NCI-H526 treated with DMSO at 0.1 percent for 48 hours (cell line): ENCODE measurements at regions not wholly inside any gene's neighbourhood (a gene's known extent, or its start where the extent isn't known, plus 50 kb on each side); places are given as distances from the start of the nearest gene placed in this dataset.

Experiments used
- DNase-seq: peaks from one replicate; lab custom pipeline; 2025; lab: John Stamatoyannopoulos, UW

GRCh38 chrX:14476205-14476604 lies 53.1 kb upstream of the GLRA2 start:
- no peak for DNase-seq

- no peak for DNase-seq
These were observed 79.6 kb upstream of the GLRA2 start for GRCh38 chrX:14449773-14450172.

DNA sequence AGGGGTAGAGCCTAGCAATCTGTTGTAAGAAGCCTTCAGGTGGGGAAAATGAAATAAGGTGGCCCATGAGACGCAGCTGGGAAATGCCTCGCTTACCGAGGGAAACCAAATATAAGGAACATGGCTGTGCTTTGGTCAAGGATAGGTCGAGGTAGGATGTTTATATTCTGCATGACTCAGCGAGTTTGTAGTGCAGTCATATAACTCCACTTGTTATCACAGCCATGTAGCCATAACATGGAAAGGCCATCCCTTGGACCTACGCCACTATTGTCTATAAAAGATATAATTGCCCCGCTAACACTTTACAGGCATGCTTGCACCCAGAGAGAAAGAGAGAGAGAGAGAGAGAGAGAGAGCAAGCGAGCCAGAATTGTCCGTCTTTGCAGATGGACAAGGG lies 80.9 kb upstream of the GLRA2 start:
- no peak for DNase-seq

GRCh38 chrX:14440106-14440505 lies 89.2 kb upstream of the GLRA2 start:
- no peak for DNase-seq

DNA sequence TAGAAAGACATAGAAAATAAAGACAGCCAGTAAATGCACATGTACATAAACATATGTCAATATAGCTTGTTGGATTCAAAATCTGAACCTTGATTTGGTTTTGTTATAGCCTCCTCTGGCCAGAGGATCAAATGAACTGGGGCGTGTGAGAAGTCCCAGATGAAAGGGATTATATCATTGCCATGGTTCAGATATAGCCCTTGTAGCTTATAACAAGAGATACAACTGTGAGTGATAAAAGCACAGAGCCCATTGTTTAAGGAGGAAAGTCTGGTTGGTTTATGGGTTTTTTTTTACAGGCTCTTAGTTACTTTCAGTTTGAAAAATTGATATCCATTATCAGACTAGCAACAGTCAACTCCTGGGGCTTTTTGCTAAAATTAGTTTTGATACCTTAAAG lies 101.7 kb upstream of the GLRA2 start:
- DNase-seq: no peak

GRCh38 chrX:14420841-14421240 lies 108.5 kb upstream of the GLRA2 start:
- DNase-seq: no peak

- no peak for DNase-seq
These were observed 116.7 kb upstream of the GLRA2 start for GRCh38 chrX:14412686-14413085.

GRCh38 chrX:14411326-14411725 lies 118.0 kb upstream of the GLRA2 start:
- no peak for DNase-seq

DNA sequence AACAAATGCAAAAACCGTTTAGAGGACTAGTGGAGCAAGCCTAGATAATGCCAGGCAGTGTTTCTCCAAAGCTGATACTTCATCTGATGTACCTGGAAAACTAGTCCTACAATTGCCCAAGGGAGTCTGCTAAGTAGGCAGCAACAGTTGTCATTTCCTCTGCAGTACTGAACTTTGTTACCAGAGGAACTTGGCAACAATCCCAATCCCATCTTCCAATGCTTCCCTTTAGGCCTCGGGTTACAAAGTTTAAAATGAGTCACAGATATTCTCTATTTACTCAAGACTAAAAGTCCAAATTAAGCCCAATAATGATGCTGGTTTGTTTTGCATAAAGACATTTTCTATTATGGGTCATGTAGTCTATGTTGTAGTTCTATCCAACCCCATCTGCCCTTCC lies 120.0 kb upstream of the GLRA2 start:
- no peak for DNase-seq

DNA sequence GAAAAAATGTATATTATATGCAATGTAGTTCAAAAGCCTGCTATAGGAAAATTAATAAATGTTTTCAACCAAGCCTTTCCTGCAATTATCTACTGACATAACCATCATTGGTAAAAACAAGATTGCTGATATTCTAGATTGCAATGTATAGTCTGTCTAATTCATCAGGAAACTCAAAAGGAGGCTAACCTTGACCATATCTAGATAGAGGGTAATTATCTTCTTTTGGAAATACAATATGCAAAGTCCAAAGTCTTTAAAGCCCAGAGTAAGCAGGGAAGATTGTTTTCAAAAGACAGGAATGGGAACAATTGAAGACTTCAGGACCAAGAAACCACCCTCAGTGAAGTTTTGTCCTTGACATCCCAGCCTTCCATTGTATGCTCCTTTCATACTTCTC lies 123.1 kb upstream of the GLRA2 start:
- no peak for DNase-seq

GRCh38 chrX:14398725-14399124 lies 130.6 kb upstream of the GLRA2 start:
- DNase-seq: no peak

DNA sequence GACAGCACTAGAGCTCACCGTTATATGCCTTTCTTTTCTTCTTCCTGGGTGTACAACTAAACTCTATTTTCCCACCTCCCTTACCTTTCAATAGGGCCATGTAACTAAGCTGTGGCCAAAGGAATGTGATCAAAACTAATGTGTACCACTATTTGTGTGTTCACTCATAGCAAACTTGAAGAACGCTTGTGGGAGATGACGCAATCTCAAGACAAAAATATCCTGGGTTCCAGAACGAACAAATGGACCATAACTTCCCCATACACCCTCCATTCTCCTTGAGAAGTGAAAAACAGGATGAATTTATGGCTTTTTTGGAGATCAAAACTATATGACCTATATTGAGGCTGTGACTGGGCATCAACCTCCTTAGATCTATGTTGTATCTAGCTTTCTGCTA lies 139.7 kb upstream of the GLRA2 start:
- DNase-seq: no peak

DNA sequence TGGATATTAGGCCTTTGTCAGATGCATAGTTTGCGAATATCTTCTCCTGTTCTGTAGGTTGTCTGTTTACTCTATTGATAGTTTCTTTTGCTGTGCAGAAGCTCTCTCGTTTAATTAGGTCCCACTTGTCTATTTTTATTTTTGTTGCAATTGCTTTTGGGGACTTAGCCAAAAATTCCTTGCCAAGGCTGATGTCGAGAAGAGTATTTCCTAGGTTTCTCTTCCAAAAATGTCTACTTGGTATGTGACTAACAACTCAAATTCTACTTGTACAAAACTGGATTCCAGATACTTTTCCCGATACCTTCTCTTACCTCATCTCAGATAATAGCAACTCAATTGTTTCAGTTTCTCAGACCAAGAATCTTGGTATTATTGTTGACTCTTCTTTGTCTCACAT lies 142.4 kb upstream of the GLRA2 start:
- DNase-seq: no peak

GRCh38 chrX:14380044-14380443 lies 149.3 kb upstream of the GLRA2 start:
- DNase-seq: no peak

- no peak for DNase-seq
These were observed 151.9 kb upstream of the GLRA2 start for GRCh38 chrX:14377427-14377826.

DNA sequence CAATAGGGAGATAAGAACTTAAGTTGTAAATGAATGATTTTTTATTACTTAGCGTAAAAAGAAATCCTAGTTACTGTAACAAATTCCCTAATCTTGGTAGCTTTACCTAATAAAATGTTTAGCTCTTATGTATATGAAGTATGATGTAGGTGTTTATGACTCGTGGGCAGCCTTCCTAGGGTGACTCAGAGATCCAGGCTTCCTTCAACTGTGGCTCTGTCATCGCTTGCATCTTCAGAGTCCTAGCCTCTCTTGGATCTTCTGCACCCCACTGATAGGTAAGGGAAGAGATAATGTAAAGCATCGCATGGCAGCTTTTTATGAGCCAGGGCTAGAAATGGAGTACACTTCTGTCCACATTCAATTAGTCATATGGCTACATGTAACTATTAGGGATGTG lies 165.6 kb upstream of the GLRA2 start:
- DNase-seq: no peak

DNA sequence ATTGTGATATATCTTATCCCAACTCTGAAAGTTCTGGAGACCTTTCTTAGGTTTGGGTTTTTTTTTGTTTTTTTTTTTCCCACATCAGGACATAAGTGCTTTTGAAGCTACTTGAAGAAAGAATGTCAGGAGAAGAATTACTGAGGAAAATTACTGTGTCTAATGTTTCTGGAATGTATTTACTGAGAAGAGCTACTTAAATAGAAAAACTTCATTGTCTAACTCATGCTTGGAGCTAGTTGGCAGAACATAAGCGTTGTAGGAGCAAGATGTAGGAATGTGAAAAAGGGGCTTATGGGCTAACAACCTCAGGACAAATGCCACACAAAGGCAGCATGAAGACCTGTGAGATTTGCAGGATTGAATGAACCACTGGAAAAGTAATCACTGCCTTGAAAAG lies 166.6 kb upstream of the GLRA2 start:
- DNase-seq: no peak

DNA sequence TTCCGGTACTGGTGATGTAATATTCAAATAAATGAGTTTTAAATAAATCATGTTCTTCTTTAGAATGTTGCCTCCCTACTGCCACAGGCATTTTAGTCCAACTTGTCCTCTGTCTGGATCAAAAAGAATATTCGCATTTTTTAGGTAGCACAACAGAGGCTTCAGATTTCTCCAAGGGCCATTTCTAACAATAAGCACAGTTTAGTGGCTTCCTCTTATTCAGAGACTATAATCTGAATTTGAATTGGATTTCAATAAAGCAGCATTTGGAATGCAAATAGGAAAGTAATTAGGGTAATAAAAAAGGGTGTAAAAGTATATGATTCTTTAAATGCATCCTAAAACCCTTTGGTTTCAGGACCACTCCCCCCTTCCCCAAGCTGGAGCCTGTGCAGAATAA lies 167.9 kb upstream of the GLRA2 start:
- no peak for DNase-seq

DNA sequence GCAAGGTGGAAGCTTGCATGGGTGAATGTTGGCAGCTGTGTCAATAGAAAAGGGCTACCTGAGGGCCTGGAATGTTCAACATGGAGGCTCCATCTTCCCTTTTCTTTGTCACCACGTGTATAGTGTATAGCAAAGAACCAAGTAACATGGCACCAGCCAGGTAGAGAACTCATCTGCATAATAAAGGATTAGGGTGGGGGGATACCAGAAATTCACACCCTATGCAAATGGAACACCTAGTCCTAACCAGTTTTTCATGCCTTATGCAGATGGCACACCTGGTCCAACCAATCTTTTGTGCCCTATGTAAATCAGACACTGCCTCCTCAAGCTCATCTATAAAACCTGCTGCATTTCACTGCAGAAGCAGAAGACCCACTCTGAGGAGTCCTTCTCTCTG lies 169.6 kb upstream of the GLRA2 start:
- peak; percentile 37 for DNase-seq

DNA sequence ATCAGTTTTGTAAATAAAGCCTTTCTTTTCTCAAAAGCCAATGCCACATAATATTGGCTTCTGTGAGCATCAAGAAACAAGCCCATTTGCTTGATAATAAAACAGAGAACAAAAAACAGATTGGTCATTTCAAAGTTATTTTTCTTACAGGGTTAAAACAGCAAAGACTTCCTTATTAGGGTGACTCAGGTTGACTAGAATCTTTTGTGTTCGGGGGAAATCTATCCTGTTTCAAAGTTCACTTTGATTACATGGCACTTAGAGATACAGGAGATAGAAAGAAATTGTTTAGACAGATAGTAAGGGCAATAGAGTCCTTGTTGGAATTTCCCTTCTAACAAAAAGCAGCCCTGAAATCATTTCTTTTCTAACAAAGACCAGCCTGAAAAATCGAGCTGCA lies 170.0 kb upstream of the GLRA2 start:
- no peak for DNase-seq

- no peak for DNase-seq
These were observed 172.0 kb upstream of the GLRA2 start for GRCh38 chrX:14357314-14357713.

DNA sequence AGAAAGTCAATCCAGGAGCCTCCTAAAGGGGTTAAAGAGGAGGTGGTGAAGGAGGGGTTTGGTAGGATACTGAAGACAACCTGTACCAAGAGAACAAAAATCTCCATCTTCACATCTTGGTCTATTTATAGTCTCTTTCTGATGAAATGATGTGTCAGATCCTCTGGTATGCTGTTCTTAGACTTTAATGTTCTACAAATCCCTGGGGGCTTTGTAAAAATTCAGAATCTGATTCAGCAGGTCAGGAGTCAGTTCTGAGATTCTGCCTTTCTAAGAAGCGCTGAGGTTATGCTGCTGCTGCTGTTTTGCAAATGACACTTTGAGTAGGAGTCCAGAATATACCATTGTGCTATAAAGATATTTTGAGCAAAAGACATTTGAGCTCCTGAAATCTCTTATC lies 172.9 kb upstream of the GLRA2 start:
- DNase-seq: no peak

- no peak for DNase-seq
These were observed 173.8 kb upstream of the GLRA2 start for GRCh38 chrX:14355556-14355955.

DNA sequence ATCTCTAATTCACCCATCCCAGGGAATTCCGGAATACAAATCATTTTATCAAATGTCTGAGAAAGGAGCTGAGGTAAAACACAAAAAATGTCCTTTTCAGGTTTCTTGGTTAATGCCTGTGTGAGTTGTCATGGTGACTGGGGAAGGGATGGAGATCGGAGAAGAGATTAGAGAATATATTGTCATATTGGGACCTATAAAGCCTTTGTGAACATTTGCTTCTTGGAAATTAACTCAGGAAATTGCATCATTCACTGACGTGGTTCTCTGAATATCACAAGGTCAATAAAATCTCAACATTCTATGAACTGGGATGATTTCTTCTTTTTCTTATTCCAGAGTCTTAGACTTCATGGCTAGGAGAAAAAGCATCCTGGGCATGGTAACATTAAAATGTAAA lies 174.8 kb upstream of the GLRA2 start:
- no peak for DNase-seq

- DNase-seq: no peak
These were observed 176.8 kb upstream of the GLRA2 start for GRCh38 chrX:14352511-14352910.
